ENCODE measurements at regions not wholly inside any gene's neighbourhood (a gene's known extent, or its start where the extent isn't known, plus 50 kb on each side); places are given as distances from the start of the nearest gene placed in this dataset.
"Not testable (repeated sequence)": the region's sequence is repeated elsewhere in the genome, so short reads cannot be mapped to it uniquely, and the experiment has no call there.

GRCh38 chr11:37177721-37178120 is 579.7 kb upstream of the RAG2 start:
- no peak for TF ChIP-seq CTCF (IDR thresholded peaks at IDR 0.05)
- H3K27me3 ChIP-seq: no peaks in the 10 kb centered on the region
- intact Hi-C loops (cut with DNase I): no loop called here
- H3K36me3 ChIP-seq: no peaks in the 10 kb centered on the region
- ATAC-seq: no peak
- peaks cover 0 to 19% (median 0%) of the 10 kb centered on the region in 11 donors for H3K9me3 ChIP-seq
- 85 to 91% methylated on average over 1 of the region's 1 CpG for WGBS, 2 donors
- no peak overlapping the region for H3K27ac ChIP-seq
- no peaks in the 10 kb centered on the region for H3K4me1 ChIP-seq
- DNase-seq: no peak
- H3K4me3 ChIP-seq: no peak overlapping the region

GRCh38 chr11:37171451-37171850 is 573.4 kb upstream of the RAG2 start:
- intact Hi-C loops (cut with DNase I): no loop called here
- ATAC-seq: no peak
- H3K27ac ChIP-seq: no peak overlapping the region
- no peaks in the 10 kb centered on the region for H3K4me1 ChIP-seq
- DNase-seq: no peak
- H3K27me3 ChIP-seq: no peaks in the 10 kb centered on the region
- no peaks in the 10 kb centered on the region for H3K9me3 ChIP-seq
- WGBS, 2 donors: 46 to 47% methylated on average over 2 of the region's 2 CpGs
- no peaks in the 10 kb centered on the region for H3K36me3 ChIP-seq
- TF ChIP-seq CTCF (IDR thresholded peaks at IDR 0.05): no peak
- H3K4me3 ChIP-seq: no peak overlapping the region

GRCh38 chr11:37170311-37170710 is 572.3 kb upstream of the RAG2 start:
- DNase-seq (no peak), ATAC-seq (no peak)
- H3K9me3 ChIP-seq: no peaks in the 10 kb centered on the region
- no peaks in the 10 kb centered on the region for H3K27me3 ChIP-seq
- no peak overlapping the region for H3K27ac ChIP-seq
- no peaks in the 10 kb centered on the region for H3K36me3 ChIP-seq
- no peak overlapping the region for H3K4me3 ChIP-seq
- intact Hi-C loops (cut with DNase I): no loop called here
- no peaks in the 10 kb centered on the region for H3K4me1 ChIP-seq
- TF ChIP-seq CTCF (IDR thresholded peaks at IDR 0.05): no peak

GRCh38 chr11:37145434-37145833 is 547.4 kb upstream of the RAG2 start:
- H3K4me3 ChIP-seq; H3K36me3 ChIP-seq; H3K27ac ChIP-seq; H3K27me3 ChIP-seq; DNase-seq; ATAC-seq; H3K4me1 ChIP-seq; intact Hi-C loops (cut with DNase I): not testable (repeated sequence)
- peaks cover 0 to 16% (median 0%) of the 10 kb centered on the region in 11 donors for H3K9me3 ChIP-seq
- 82% methylated on average over 1 of the region's 1 CpG for whole genome bisulfite sequencing, 2 donors

- Histone ChIP-seq H3K27ac (no peak overlapping the region), H3K4me3 (no peak overlapping the region), H3K4me1 (no peaks in the 10 kb centered on the region), H3K9me3 (peaks cover 0 to 11% (median 0%) of the 10 kb centered on the region in 11 donors), H3K27me3 (no peaks in the 10 kb centered on the region), H3K36me3 (no peaks in the 10 kb centered on the region)
- intact Hi-C loops (cut with DNase I): no loop called here
- TF ChIP-seq CTCF (IDR thresholded peaks at IDR 0.05): no peak
- no peak for ATAC-seq
- no peak for DNase-seq
Measured at GRCh38 chr11:37142591-37142990, 544.6 kb upstream of the RAG2 start.

All from heart right ventricle (tissue), 16 donors.